Colonic mucosa (tissue), 4 donors: ENCODE measurements at regions not wholly inside any gene's neighbourhood (a gene's known extent, or its start where the extent isn't known, plus 50 kb on each side); places are given as distances from the start of the nearest gene placed in this dataset.

Source experiments
- DNase-seq: peaks from one replicate; pipeline ENCODE4 v3.0.0-alpha.2; 2020
- H3K27ac ChIP-seq: fragments of 200-600 bp; one replicate; pipeline ENCODE4 v1.8.0; 2021
- H3K27me3 ChIP-seq: fragments of 200-600 bp; one replicate; pipeline ENCODE4 v1.8.0; 2021
- H3K36me3 ChIP-seq: fragments of 200-600 bp; one replicate; pipeline ENCODE4 v1.8.0; 2021
- H3K4me1 ChIP-seq: fragments of 200-600 bp; one replicate; pipeline ENCODE4 v1.8.0; 2021; ENCODE audit warnings: mild to moderate bottlenecking
- H3K4me3 ChIP-seq: fragments of 200-600 bp; one replicate; pipeline ENCODE4 v1.8.0; 2021
- H3K9ac ChIP-seq, 2 donors: one replicate each; pipeline ENCODE4 v1.7.0; 2013; ENCODE audit warnings: control low read depth in 2 of 2, low read depth in 2 of 2, low read length in 2 of 2
- H3K9me3 ChIP-seq: fragments of 200-600 bp; one replicate; pipeline ENCODE4 v1.8.0; 2021
- CTCF ChIP-seq: fragments of 200-600 bp; IDR thresholded peaks from one replicate; pipeline ENCODE4 v1.8.0; 2022; ENCODE audit warnings: antibody characterized with exemption, mild to moderate bottlenecking
- intact Hi-C: fragments of 100-400 bp; cut with DNase I; formaldehyde crosslinking; loops from one replicate; pipeline ENCODE4 v1.14.1; 2022
- donor health status: healthy.
- donor health status: DM: no; HTN: no; CAD: no.
- donor health status: DM: no; HTN: no; CAD: no.

GRCh38 chr12:115268451-115268850 is 584.5 kb upstream of the TBX3 start:
- Histone ChIP-seq H3K4me1 (no peaks in the 10 kb centered on the region), H3K36me3 (no peaks in the 10 kb centered on the region), H3K27me3 (no peaks in the 10 kb centered on the region), H3K4me3 (no peak overlapping the region), H3K27ac (no peak overlapping the region), H3K9ac (no peak overlapping the region), H3K9me3 (no peaks in the 10 kb centered on the region)
- DNase-seq: no peak
- intact Hi-C loops: no loop called here
- no peak for TF ChIP-seq CTCF

- TF ChIP-seq CTCF: no peak
- DNase-seq: no peak
Measured at GRCh38 chr12:115267891-115268290, 583.9 kb upstream of the TBX3 start.

GRCh38 chr12:115267464-115267863 is 583.5 kb upstream of the TBX3 start:
- H3K9ac ChIP-seq: no peak overlapping the region
- H3K27me3 ChIP-seq: no peaks in the 10 kb centered on the region
- TF ChIP-seq CTCF: no peak
- H3K4me1 ChIP-seq: no peaks in the 10 kb centered on the region
- H3K9me3 ChIP-seq: no peaks in the 10 kb centered on the region
- DNase-seq: no peak
- no peak overlapping the region for H3K4me3 ChIP-seq
- no peak overlapping the region for H3K27ac ChIP-seq
- intact Hi-C loops: no loop called here
- H3K36me3 ChIP-seq: no peaks in the 10 kb centered on the region

More at GRCh38 chr12:115267891-115268290, 583.9 kb upstream of the TBX3 start:
- Histone ChIP-seq H3K4me3 (no peak overlapping the region), H3K9ac (no peak overlapping the region), H3K27ac (no peak overlapping the region), H3K27me3 (no peaks in the 10 kb centered on the region), H3K9me3 (no peaks in the 10 kb centered on the region), H3K4me1 (no peaks in the 10 kb centered on the region), H3K36me3 (no peaks in the 10 kb centered on the region)
- intact Hi-C loops: no loop called here

GRCh38 chr12:115264605-115265004 is 580.6 kb upstream of the TBX3 start:
- no peaks in the 10 kb centered on the region for H3K9me3 ChIP-seq
- no peak overlapping the region for H3K27ac ChIP-seq
- no peak overlapping the region for H3K9ac ChIP-seq
- H3K27me3 ChIP-seq: no peaks in the 10 kb centered on the region
- no peaks in the 10 kb centered on the region for H3K4me1 ChIP-seq
- no peaks in the 10 kb centered on the region for H3K36me3 ChIP-seq
- intact Hi-C loops: no loop called here
- no peak overlapping the region for H3K4me3 ChIP-seq
- no peak for DNase-seq
- TF ChIP-seq CTCF: no peak

- intact Hi-C loops: no loop called here
- peak; percentile 80 for DNase-seq
- Histone ChIP-seq H3K4me1 (no peaks in the 10 kb centered on the region), H3K9me3 (no peaks in the 10 kb centered on the region), H3K9ac (no peak overlapping the region), H3K27ac (peak overlapping the region; percentile 49), H3K36me3 (no peaks in the 10 kb centered on the region), H3K4me3 (no peak overlapping the region), H3K27me3 (no peaks in the 10 kb centered on the region)
- no peak for TF ChIP-seq CTCF
Measured at GRCh38 chr12:115261691-115262398, 577.9 kb upstream of the TBX3 start.
